ENCODE measurements at regions not wholly inside any gene's neighbourhood (a gene's known extent, or its start where the extent isn't known, plus 50 kb on each side); places are given as distances from the start of the nearest gene placed in this dataset.
A peak's percentile ranks its signal among the peaks of the same experiment; 100 is the strongest.

DNA sequence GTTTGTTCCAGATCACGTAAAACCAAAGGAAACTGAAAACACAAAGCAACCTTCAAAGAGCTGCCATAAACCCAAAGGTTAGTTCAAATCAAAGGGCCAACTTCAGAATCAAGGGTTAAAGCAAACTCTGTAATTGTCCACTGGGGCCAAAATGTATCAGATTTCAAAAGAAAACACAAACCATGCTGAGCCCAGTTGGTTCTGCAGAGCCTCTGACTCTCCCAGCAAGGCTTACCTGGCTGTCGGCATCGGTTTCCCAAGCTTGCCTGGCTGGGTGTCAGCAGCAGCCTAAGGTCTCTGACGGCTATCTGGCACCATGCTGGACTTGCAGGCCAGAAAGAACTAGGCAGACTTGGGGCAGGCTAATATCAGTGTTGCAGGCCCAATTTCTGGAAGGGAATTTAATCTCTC lies 125.3 kb downstream of the DAD1 start (continued):
- TF ChIP-seq, protein P1, sequence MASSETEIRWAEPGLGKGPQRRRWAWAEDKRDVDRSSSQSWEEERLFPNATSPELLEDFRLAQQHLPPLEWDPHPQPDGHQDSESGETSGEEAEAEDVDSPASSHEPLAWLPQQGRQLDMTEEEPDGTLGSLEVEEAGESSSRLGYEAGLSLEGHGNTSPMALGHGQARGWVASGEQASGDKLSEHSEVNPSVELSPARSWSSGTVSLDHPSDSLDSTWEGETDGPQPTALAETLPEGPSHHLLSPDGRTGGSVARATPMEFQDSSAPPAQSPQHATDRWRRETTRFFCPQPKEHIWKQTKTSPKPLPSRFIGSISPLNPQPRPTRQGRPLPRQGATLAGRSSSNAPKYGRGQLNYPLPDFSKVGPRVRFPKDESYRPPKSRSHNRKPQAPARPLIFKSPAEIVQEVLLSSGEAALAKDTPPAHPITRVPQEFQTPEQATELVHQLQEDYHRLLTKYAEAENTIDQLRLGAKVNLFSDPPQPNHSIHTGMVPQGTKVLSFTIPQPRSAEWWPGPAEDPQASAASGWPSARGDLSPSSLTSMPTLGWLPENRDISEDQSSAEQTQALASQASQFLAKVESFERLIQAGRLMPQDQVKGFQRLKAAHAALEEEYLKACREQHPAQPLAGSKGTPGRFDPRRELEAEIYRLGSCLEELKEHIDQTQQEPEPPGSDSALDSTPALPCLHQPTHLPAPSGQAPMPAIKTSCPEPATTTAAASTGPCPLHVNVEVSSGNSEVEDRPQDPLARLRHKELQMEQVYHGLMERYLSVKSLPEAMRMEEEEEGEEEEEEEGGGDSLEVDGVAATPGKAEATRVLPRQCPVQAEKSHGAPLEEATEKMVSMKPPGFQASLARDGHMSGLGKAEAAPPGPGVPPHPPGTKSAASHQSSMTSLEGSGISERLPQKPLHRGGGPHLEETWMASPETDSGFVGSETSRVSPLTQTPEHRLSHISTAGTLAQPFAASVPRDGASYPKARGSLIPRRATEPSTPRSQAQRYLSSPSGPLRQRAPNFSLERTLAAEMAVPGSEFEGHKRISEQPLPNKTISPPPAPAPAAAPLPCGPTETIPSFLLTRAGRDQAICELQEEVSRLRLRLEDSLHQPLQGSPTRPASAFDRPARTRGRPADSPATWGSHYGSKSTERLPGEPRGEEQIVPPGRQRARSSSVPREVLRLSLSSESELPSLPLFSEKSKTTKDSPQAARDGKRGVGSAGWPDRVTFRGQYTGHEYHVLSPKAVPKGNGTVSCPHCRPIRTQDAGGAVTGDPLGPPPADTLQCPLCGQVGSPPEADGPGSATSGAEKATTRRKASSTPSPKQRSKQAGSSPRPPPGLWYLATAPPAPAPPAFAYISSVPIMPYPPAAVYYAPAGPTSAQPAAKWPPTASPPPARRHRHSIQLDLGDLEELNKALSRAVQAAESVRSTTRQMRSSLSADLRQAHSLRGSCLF (CRISPR knock-in tag; IDR thresholded peaks at IDR 0.05; ENCODE audit: borderline replicate concordance): no peak
- TF ChIP-seq NR2F2 (IDR thresholded peaks at IDR 0.05; ENCODE audit: borderline replicate concordance, low read depth) (peak; percentile 42; the same call in 1 of the 2 replicates), KAT7 (CRISPR knock-in tag; IDR thresholded peaks at IDR 0.05; ENCODE audit: borderline replicate concordance) (no peak), ZNF564 (CRISPR knock-in tag; IDR thresholded peaks at IDR 0.05) (no peak), ZFX (CRISPR knock-in tag; IDR thresholded peaks at IDR 0.05; ENCODE audit: low read depth) (0 out of 2 replicates have a peak, but pooled peaks have one; percentile 39), ATF7 (IDR thresholded peaks at IDR 0.05) (no peak), ATF7 (CRISPR knock-in tag; IDR thresholded peaks at IDR 0.05) (0 out of 2 replicates have a peak, but pooled peaks have one; percentile 31), ZBTB1 (CRISPR knock-in tag; IDR thresholded peaks at IDR 0.05; ENCODE audit: borderline replicate concordance) (no peak), HNF1B (CRISPR knock-in tag; IDR thresholded peaks at IDR 0.05) (no peak), NFYB (CRISPR knock-in tag; IDR thresholded peaks at IDR 0.05) (no peak), ZSCAN20 (CRISPR knock-in tag; IDR thresholded peaks at IDR 0.05; ENCODE audit: borderline replicate concordance) (no peak), CHD4 (IDR thresholded peaks at IDR 0.05; ENCODE audit: borderline replicate concordance, low read length) (no peak), ZNF329 (CRISPR knock-in tag; IDR thresholded peaks at IDR 0.05; ENCODE audit: low read depth) (no peak), CREB1 (IDR thresholded peaks at IDR 0.05) (no peak), CREB1 (CRISPR knock-in tag; IDR thresholded peaks at IDR 0.05) (no peak), SMAD1 (CRISPR knock-in tag; IDR thresholded peaks at IDR 0.05; ENCODE audit: borderline replicate concordance, low read depth) (no peak), WIZ (CRISPR knock-in tag; IDR thresholded peaks at IDR 0.05) (no peak), CENPX (CRISPR knock-in tag; IDR thresholded peaks at IDR 0.05) (no peak), MEF2D (CRISPR knock-in tag; IDR thresholded peaks at IDR 0.05) (no peak), FOXP1 (IDR thresholded peaks at IDR 0.05) (no peak), FOXP1 (CRISPR knock-in tag; IDR thresholded peaks at IDR 0.05) (0 out of 2 replicates have a peak, but pooled peaks have one; percentile 20), GABPA (IDR thresholded peaks at IDR 0.05; ENCODE audit: low read depth, low read length) (no peak), GABPA (CRISPR knock-in tag; IDR thresholded peaks at IDR 0.05; ENCODE audit: low read depth) (0 out of 2 replicates have a peak, but pooled peaks have one; percentile 16), ZNF543 (CRISPR knock-in tag; IDR thresholded peaks at IDR 0.05) (no peak), ZNF567 (CRISPR knock-in tag; IDR thresholded peaks at IDR 0.05; ENCODE audit: borderline replicate concordance) (no peak), ZNF446 (CRISPR knock-in tag; IDR thresholded peaks at IDR 0.05) (no peak), PTBP1 (IDR thresholded peaks at IDR 0.05; ENCODE audit: low read depth, low read length, poor library complexity, severe bottlenecking) (no peak), MED1 (CRISPR knock-in tag; IDR thresholded peaks at IDR 0.05) (peak; percentile 21; the same call in 1 of the 2 replicates), ZC3H13 (CRISPR knock-in tag; IDR thresholded peaks at IDR 0.05) (no peak), SAP130 (CRISPR knock-in tag; IDR thresholded peaks at IDR 0.05; ENCODE audit: low read depth) (no peak)

Data from HepG2 (cell line).